CD4-positive, alpha-beta T cell (primary cell): ENCODE measurements at regions not wholly inside any gene's neighbourhood (a gene's known extent, or its start where the extent isn't known, plus 50 kb on each side); places are given as distances from the start of the nearest gene placed in this dataset.

ENCODE experiments used
- ATAC-seq: fragments of 200-7000 bp; cut with Tn5 transposase; one replicate; pipeline ENCODE4 v1.10.0; 2022; ENCODE audit warnings: mild to moderate bottlenecking; ENCODE audit not compliant: poor library complexity
- CTCF ChIA-PET: fragments of 350-600 bp; sonication (Branson Sonifier 250); formaldehyde crosslinking; loops from one replicate; lab custom pipeline; 2021; ENCODE audit warnings: antibody characterized with exemption, inconsistent platforms; lab: Charles Lee
- POLR2A ChIA-PET: fragments of 350-600 bp; sonication (Branson Sonifier 250); formaldehyde crosslinking; loops from one replicate; lab custom pipeline; 2021; ENCODE audit warnings: antibody characterized with exemption, inconsistent platforms; lab: Charles Lee
- DNase-seq, 14 experiments: peaks; one replicate each; pipeline ENCODE4 v3.0.0-alpha.2; 2013 to 2020; ENCODE audit warnings: mixed read lengths in 2 of 14
- H3K27ac ChIP-seq, 2 donors: one replicate each; pipeline versions ENCODE4 v1.5.1 to v1.7.0; 2013; ENCODE audit warnings: low read length in 2 of 2, low read depth in 1 of 2, mild to moderate bottlenecking in 1 of 2
- H3K27me3 ChIP-seq, 2 experiments: 1 replicate in 1 of 2; 2 replicates in 1 of 2; pipeline versions ENCODE4 v1.6.1 to v1.7.0; 2013; ENCODE audit warnings: low read length in 2 of 2, control low read depth in 1 of 2, mild to moderate bottlenecking in 1 of 2, moderate library complexity in 1 of 2; ENCODE audit not compliant: insufficient read depth in 2 of 2, control insufficient read depth in 1 of 2
- H3K36me3 ChIP-seq: one replicate; pipeline ENCODE4 v1.6.1; 2013; ENCODE audit warnings: low read length, control low read depth; ENCODE audit not compliant: insufficient read depth
- H3K4me1 ChIP-seq: one replicate; pipeline ENCODE4 v1.6.1; 2013; ENCODE audit warnings: low read length, control low read depth; ENCODE audit not compliant: insufficient read depth
- H3K4me3 ChIP-seq: one replicate; pipeline ENCODE4 v1.5.1; 2013; ENCODE audit warnings: mild to moderate bottlenecking, low read length, moderate library complexity
- H3K9me3 ChIP-seq, 2 experiments: 1 replicate in 1 of 2; 2 replicates in 1 of 2; pipeline versions ENCODE4 v1.6.1 to v1.7.0; 2013; ENCODE audit warnings: low read length in 2 of 2, mild to moderate bottlenecking in 2 of 2, control low read depth in 1 of 2, moderate library complexity in 1 of 2; ENCODE audit not compliant: control insufficient read depth in 1 of 2, insufficient read depth in 1 of 2
- H3K27ac Mint-ChIP-seq: one replicate; pipeline ENCODE4 v1.8.0; 2020; ENCODE audit warnings: mixed read lengths
- H3K27me3 Mint-ChIP-seq: one replicate; pipeline ENCODE4 v1.8.0; 2021; ENCODE audit warnings: mixed read lengths
- H3K36me3 Mint-ChIP-seq: one replicate; pipeline ENCODE4 v1.8.0; 2021; ENCODE audit warnings: low read depth, mixed read lengths
- H3K4me1 Mint-ChIP-seq: one replicate; pipeline ENCODE4 v1.8.0; 2021; ENCODE audit warnings: low read depth, mixed read lengths
- H3K4me3 Mint-ChIP-seq: one replicate; pipeline ENCODE4 v1.8.0; 2020; ENCODE audit warnings: mild to moderate bottlenecking, mixed read lengths
- H3K9me3 Mint-ChIP-seq: one replicate; pipeline ENCODE4 v1.8.0; 2020; ENCODE audit warnings: mixed read lengths
- CTCF ChIP-seq: fragments of 200-600 bp; IDR thresholded peaks from one replicate; pipeline ENCODE4 v1.8.0; 2022; ENCODE audit warnings: antibody characterized with exemption, mild to moderate bottlenecking
- intact Hi-C, 2 experiments: fragments of 100-400 bp; cut with DNase I in 1 of 2; cut with micrococcal nuclease in 1 of 2; formaldehyde crosslinking; loops; one replicate each; pipeline versions ENCODE4 v1.15.1 to v1.9.0; 2023 to 2025; cut with DNase I, micrococcal nuclease

GRCh38 chr22:45077826-45078334 lies 68.1 kb upstream of the PHF21B start:
- no peaks in the 10 kb centered on the region for H3K36me3 Mint-ChIP-seq
- DNase-seq: no peak
- H3K27ac Mint-ChIP-seq: no peak overlapping the region
- Histone ChIP-seq H3K9me3 (peaks cover 0 to 5% of the 10 kb centered on the region in 2 experiments), H3K27ac (no peak overlapping the region), H3K27me3 (peaks cover 14 to 33% of the 10 kb centered on the region in 2 experiments), H3K4me1 (no peaks in the 10 kb centered on the region), H3K36me3 (no peaks in the 10 kb centered on the region), H3K4me3 (no peak overlapping the region)
- H3K4me1 Mint-ChIP-seq: no peaks in the 10 kb centered on the region
- peaks cover 4% of the 10 kb centered on the region for H3K9me3 Mint-ChIP-seq
- intact Hi-C loops: no loop called here
- TF ChIP-seq CTCF: no peak
- no peak overlapping the region for H3K4me3 Mint-ChIP-seq
- peaks cover 47% of the 10 kb centered on the region for H3K27me3 Mint-ChIP-seq
- no peak for ATAC-seq
- ChIA-PET POLR2A (no interaction called here), CTCF (no interaction called here)

DNA sequence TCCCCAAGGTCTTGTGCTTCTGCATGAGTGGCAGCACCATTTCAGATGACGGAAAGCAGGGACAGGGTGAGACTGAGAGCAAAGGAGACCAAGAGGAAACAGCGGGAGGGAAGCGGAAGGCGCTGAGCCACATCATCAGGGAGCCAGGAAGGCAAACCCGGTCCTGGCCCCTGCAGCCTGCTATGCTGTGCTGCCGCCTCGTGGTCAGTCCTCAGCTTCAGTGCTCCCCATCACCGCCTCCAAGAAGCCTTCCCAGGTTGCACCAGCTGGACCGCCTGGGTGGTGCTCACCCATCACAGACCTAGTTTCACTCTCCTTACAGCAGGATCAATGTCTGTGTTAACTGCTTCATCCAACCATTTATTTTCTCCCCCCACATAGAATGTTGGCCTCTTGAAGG lies 73.0 kb upstream of the PHF21B start:
- no peaks in the 10 kb centered on the region for H3K36me3 Mint-ChIP-seq
- no peaks in the 10 kb centered on the region for H3K4me1 Mint-ChIP-seq
- Histone ChIP-seq H3K9me3 (peaks cover 0 to 3% of the 10 kb centered on the region in 2 experiments), H3K27me3 (peaks cover 7 to 11% of the 10 kb centered on the region in 2 experiments), H3K4me1 (no peaks in the 10 kb centered on the region), H3K27ac (no peak overlapping the region), H3K4me3 (no peak overlapping the region), H3K36me3 (no peaks in the 10 kb centered on the region)
- H3K9me3 Mint-ChIP-seq: peaks cover 4% of the 10 kb centered on the region
- TF ChIP-seq CTCF: no peak
- ATAC-seq (no peak), DNase-seq (no peak)
- CTCF ChIA-PET: no interaction called here
- no peak overlapping the region for H3K4me3 Mint-ChIP-seq
- intact Hi-C loops: no loop called here
- H3K27me3 Mint-ChIP-seq: peaks cover 31% of the 10 kb centered on the region
- H3K27ac Mint-ChIP-seq: no peak overlapping the region
- POLR2A ChIA-PET: no interaction called here

GRCh38 chr22:45083659-45084305 lies 74.0 kb upstream of the PHF21B start:
- no peak overlapping the region for H3K4me3 Mint-ChIP-seq
- H3K27ac ChIP-seq: no peak overlapping the region
- no peaks in the 10 kb centered on the region for H3K4me1 ChIP-seq
- no peaks in the 10 kb centered on the region for H3K4me1 Mint-ChIP-seq
- no peak overlapping the region for H3K27ac Mint-ChIP-seq
- H3K36me3 ChIP-seq: no peaks in the 10 kb centered on the region
- H3K4me3 ChIP-seq: no peak overlapping the region
- peaks cover 4% of the 10 kb centered on the region for H3K9me3 Mint-ChIP-seq
- ATAC-seq: no peak
- intact Hi-C loops: no loop called here
- POLR2A ChIA-PET: no interaction called here
- H3K36me3 Mint-ChIP-seq: no peaks in the 10 kb centered on the region
- CTCF ChIA-PET: no interaction called here
- no peak for DNase-seq
- peaks cover 5% of the 10 kb centered on the region in 2 experiments for H3K27me3 ChIP-seq
- H3K9me3 ChIP-seq: peaks cover 0 to 3% of the 10 kb centered on the region in 2 experiments
- H3K27me3 Mint-ChIP-seq: peaks cover 31% of the 10 kb centered on the region
- no peak for TF ChIP-seq CTCF
